NCI-H748 (cell line): ENCODE measurements at regions not wholly inside any gene's neighbourhood (a gene's known extent, or its start where the extent isn't known, plus 50 kb on each side); places are given as distances from the start of the nearest gene placed in this dataset.
"Not testable (repeated sequence)": the region's sequence is repeated elsewhere in the genome, so short reads cannot be mapped to it uniquely, and the experiment has no call there.

ENCODE experiments used
- DNase-seq: peaks from one replicate; lab custom pipeline; 2025; ENCODE audit not compliant: unreplicated experiment; lab: John Stamatoyannopoulos, UW

- no peak for DNase-seq
Observed at GRCh38 chr18:76610933-76611749, 116.1 kb upstream of the ZNF516 start.

GRCh38 chr18:76610012-76610411, 115.0 kb upstream of the ZNF516 start:
- DNase-seq, result no peak

- DNase-seq, result no peak
Observed at GRCh38 chr18:76605341-76605929, 110.4 kb upstream of the ZNF516 start.

- DNase-seq, result no peak
Observed at GRCh38 chr18:76604935-76605240, 109.8 kb upstream of the ZNF516 start.

- no peak for DNase-seq
Observed at GRCh38 chr18:76604108-76604934, 109.3 kb upstream of the ZNF516 start.

GRCh38 chr18:76602191-76602590, 107.1 kb upstream of the ZNF516 start:
- no peak for DNase-seq

- not testable (repeated sequence) for DNase-seq
Observed at GRCh38 chr18:76600076-76600475, 105.0 kb upstream of the ZNF516 start.

GRCh38 chr18:76594966-76595365, 99.9 kb upstream of the ZNF516 start:
- no peak for DNase-seq

- DNase-seq, result no peak
Observed at GRCh38 chr18:76593843-76594242, 98.8 kb upstream of the ZNF516 start.

GRCh38 chr18:76592981-76593381, 97.9 kb upstream of the ZNF516 start:
- DNase-seq, result peak; percentile 60

- DNase-seq, result no peak
Observed at GRCh38 chr18:76592096-76592495, 97.1 kb upstream of the ZNF516 start.

- DNase-seq, result no peak
Observed at GRCh38 chr18:76589866-76590265, 94.8 kb upstream of the ZNF516 start.

GRCh38 chr18:76589316-76589715, 94.3 kb upstream of the ZNF516 start:
- peak; percentile 63 for DNase-seq

- peak; percentile 60 for DNase-seq
Observed at GRCh38 chr18:76588601-76589226, 93.7 kb upstream of the ZNF516 start.

GRCh38 chr18:76587879-76588271, 92.8 kb upstream of the ZNF516 start:
- no peak for DNase-seq

GRCh38 chr18:76587147-76587878, 92.3 kb upstream of the ZNF516 start:
- DNase-seq, result no peak

- DNase-seq, result peak; percentile 22
Observed at GRCh38 chr18:76584414-76585310, 89.6 kb upstream of the ZNF516 start.

- no peak for DNase-seq
Observed at GRCh38 chr18:76581261-76581660, 86.2 kb upstream of the ZNF516 start.

GRCh38 chr18:76580288-76580962, 85.4 kb upstream of the ZNF516 start:
- DNase-seq, result no peak
